ENCODE measurements at regions not wholly inside any gene's neighbourhood (a gene's known extent, or its start where the extent isn't known, plus 50 kb on each side); places are given as distances from the start of the nearest gene placed in this dataset.

GRCh38 chr11:134702827-134703226 lies 290.8 kb upstream of the B3GAT1 start:
- H3K36me3 ChIP-seq (ENCODE audit: insufficient read depth, low read length): no peaks in the 10 kb centered on the region
- H3K9ac ChIP-seq (ENCODE audit: low read length): no peak overlapping the region
- H2AFZ ChIP-seq (ENCODE audit: low read length): no peak overlapping the region
- no peaks in the 10 kb centered on the region for H3K9me3 ChIP-seq (ENCODE audit: low read length)
- H3K4me3 ChIP-seq (ENCODE audit: low read depth, low read length, poor library complexity, severe bottlenecking): no peak overlapping the region
- H3K27ac ChIP-seq (ENCODE audit: low read depth, low read length, poor library complexity, severe bottlenecking): no peak overlapping the region
- no peaks in the 10 kb centered on the region for H3K79me2 ChIP-seq (ENCODE audit: insufficient read depth, low read length)
- no peaks in the 10 kb centered on the region for H3K27me3 ChIP-seq (ENCODE audit: insufficient read depth, low read length)
- H3F3A ChIP-seq (ENCODE audit: insufficient read depth, low read length): no peaks in the 10 kb centered on the region
- H3K9me2 ChIP-seq (ENCODE audit: low read depth, low read length): no peaks in the 10 kb centered on the region
- no peaks in the 10 kb centered on the region for H3K4me1 ChIP-seq (ENCODE audit: insufficient read depth, low read length, severe bottlenecking)
- TF ChIP-seq EZH2 (IDR thresholded peaks at IDR 0.05; ENCODE audit: borderline replicate concordance, low read length) (no peak), CTCF (IDR thresholded peaks at IDR 0.05; ENCODE audit: low read length) (no peak)
- no peak overlapping the region for H3K4me2 ChIP-seq (ENCODE audit: low read length)
- no peaks in the 10 kb centered on the region for H4K20me1 ChIP-seq (ENCODE audit: insufficient read depth, low read length)

- H4K20me1 ChIP-seq (ENCODE audit: insufficient read depth, low read length): no peaks in the 10 kb centered on the region
- H3K9ac ChIP-seq (ENCODE audit: low read length): no peak overlapping the region
- no peaks in the 10 kb centered on the region for H3K27me3 ChIP-seq (ENCODE audit: insufficient read depth, low read length)
- TF ChIP-seq CTCF (IDR thresholded peaks at IDR 0.05; ENCODE audit: low read length) (no peak), EZH2 (IDR thresholded peaks at IDR 0.05; ENCODE audit: borderline replicate concordance, low read length) (no peak)
- H3K36me3 ChIP-seq (ENCODE audit: insufficient read depth, low read length): no peaks in the 10 kb centered on the region
- H3K79me2 ChIP-seq (ENCODE audit: insufficient read depth, low read length): no peaks in the 10 kb centered on the region
- H3K4me3 ChIP-seq (ENCODE audit: low read depth, low read length, poor library complexity, severe bottlenecking): no peak overlapping the region
- H3K9me2 ChIP-seq (ENCODE audit: low read depth, low read length): no peaks in the 10 kb centered on the region
- H3K4me2 ChIP-seq (ENCODE audit: low read length): no peak overlapping the region
- no peak overlapping the region for H3K27ac ChIP-seq (ENCODE audit: low read depth, low read length, poor library complexity, severe bottlenecking)
- no peaks in the 10 kb centered on the region for H3K9me3 ChIP-seq (ENCODE audit: low read length)
- H3K4me1 ChIP-seq (ENCODE audit: insufficient read depth, low read length, severe bottlenecking): no peaks in the 10 kb centered on the region
- H2AFZ ChIP-seq (ENCODE audit: low read length): no peak overlapping the region
- no peaks in the 10 kb centered on the region for H3F3A ChIP-seq (ENCODE audit: insufficient read depth, low read length)
Observed at GRCh38 chr11:134701564-134702165, 289.6 kb upstream of the B3GAT1 start.

DNA sequence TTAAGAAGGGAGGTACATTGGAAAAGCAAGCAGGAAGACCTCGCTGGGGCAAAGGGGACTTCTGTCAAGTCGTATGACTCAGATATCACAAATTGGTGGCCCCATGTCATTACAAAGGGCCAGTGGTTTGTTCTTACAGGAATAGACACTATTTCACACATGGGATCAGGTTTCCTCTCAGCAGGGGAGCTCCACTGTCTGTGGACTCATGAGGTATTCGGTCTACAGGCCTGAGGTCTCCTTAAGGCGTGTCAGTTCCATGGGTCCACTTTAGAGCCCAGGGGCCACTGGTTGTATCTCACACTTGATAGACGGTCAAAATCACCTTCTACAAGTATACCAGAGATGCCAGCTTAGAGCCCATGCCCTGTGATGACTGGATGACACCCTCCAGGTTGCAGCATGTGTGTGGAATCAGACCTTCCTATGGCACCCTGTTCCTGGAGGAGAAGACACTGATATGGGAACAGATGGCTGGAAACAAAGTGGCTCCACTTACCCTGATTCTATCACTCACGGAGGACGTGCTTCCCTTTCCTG lies 288.1 kb upstream of the B3GAT1 start:
- no peaks in the 10 kb centered on the region for H3K4me1 ChIP-seq (ENCODE audit: insufficient read depth, low read length, severe bottlenecking)
- no peaks in the 10 kb centered on the region for H4K20me1 ChIP-seq (ENCODE audit: insufficient read depth, low read length)
- no peak overlapping the region for H3K9ac ChIP-seq (ENCODE audit: low read length)
- no peaks in the 10 kb centered on the region for H3K36me3 ChIP-seq (ENCODE audit: insufficient read depth, low read length)
- H3K9me3 ChIP-seq (ENCODE audit: low read length): no peaks in the 10 kb centered on the region
- no peaks in the 10 kb centered on the region for H3K9me2 ChIP-seq (ENCODE audit: low read depth, low read length)
- no peaks in the 10 kb centered on the region for H3K79me2 ChIP-seq (ENCODE audit: insufficient read depth, low read length)
- TF ChIP-seq CTCF (IDR thresholded peaks at IDR 0.05; ENCODE audit: low read length) (no peak), EZH2 (IDR thresholded peaks at IDR 0.05; ENCODE audit: borderline replicate concordance, low read length) (no peak)
- H3K4me2 ChIP-seq (ENCODE audit: low read length): no peak overlapping the region
- H3K27me3 ChIP-seq (ENCODE audit: insufficient read depth, low read length): no peaks in the 10 kb centered on the region
- no peak overlapping the region for H3K27ac ChIP-seq (ENCODE audit: low read depth, low read length, poor library complexity, severe bottlenecking)
- no peaks in the 10 kb centered on the region for H3F3A ChIP-seq (ENCODE audit: insufficient read depth, low read length)
- no peak overlapping the region for H2AFZ ChIP-seq (ENCODE audit: low read length)
- no peak overlapping the region for H3K4me3 ChIP-seq (ENCODE audit: low read depth, low read length, poor library complexity, severe bottlenecking)

Measured in OCI-LY1 (cell line).